ENCODE measurements at regions not wholly inside any gene's neighbourhood (a gene's known extent, or its start where the extent isn't known, plus 50 kb on each side); places are given as distances from the start of the nearest gene placed in this dataset.
A peak's percentile ranks its signal among the peaks of the same experiment; 100 is the strongest.

GRCh38 chr22:25402501-25403283 is 161.8 kb upstream of the GRK3 start:
- no peak overlapping the region for H3K4me2 ChIP-seq (ENCODE audit: insufficient read depth, low read length, poor library complexity, severe bottlenecking)
- H3K4me3 ChIP-seq (ENCODE audit: low read length in 2 of 2): no peak overlapping the region

GRCh38 chr22:25403284-25403810 is 161.1 kb upstream of the GRK3 start:
- Histone ChIP-seq H3K4me2 (ENCODE audit: insufficient read depth, low read length, poor library complexity, severe bottlenecking) (peak overlapping the region; percentile 32), H3K14ac (ENCODE audit: low read length) (no peak overlapping the region), H4K91ac (ENCODE audit: low read depth, low read length, poor library complexity) (no peak overlapping the region), H3K9me3 (replicated peaks in 1 of 2; ENCODE audit: control insufficient read depth in 2 of 2, insufficient read depth in 1 of 2, low read depth in 1 of 2, low read length in 2 of 2) (no peaks in the 10 kb centered on the region), H3K18ac (ENCODE audit: low read length) (no peak overlapping the region), H2BK5ac (ENCODE audit: low read length) (no peak overlapping the region), H2AFZ (ENCODE audit: low read length) (peak overlapping the region; percentile 91), H3K79me1 (ENCODE audit: low read depth, low read length) (peaks cover 6% of the 10 kb centered on the region), H3K27ac (replicated peaks; ENCODE audit: low read length) (no peak overlapping the region), H2AK5ac (ENCODE audit: low read depth, low read length) (no peak overlapping the region), H3K4me3 (ENCODE audit: low read length in 2 of 2) (peak overlapping the region in 1 of 2 donors; percentile 56), H2BK120ac (ENCODE audit: low read depth, low read length) (no peak overlapping the region), H3K23ac (ENCODE audit: low read depth, low read length, poor library complexity) (no peak overlapping the region), H4K8ac (ENCODE audit: low read depth, low read length) (no peak overlapping the region), H3K27me3 (ENCODE audit: control insufficient read depth in 3 of 3, insufficient read depth in 3 of 3, low read depth in 1 of 3, low read length in 3 of 3) (peaks cover 0 to 7% (median 5%) of the 10 kb centered on the region in 3 experiments), H3K36me3 (replicated peaks in 1 of 2; ENCODE audit: control insufficient read depth in 2 of 2, insufficient read depth in 2 of 2, low read length in 2 of 2) (no peaks in the 10 kb centered on the region), H2BK12ac (ENCODE audit: low read length) (no peak overlapping the region), H2BK15ac (ENCODE audit: low read length) (no peak overlapping the region), H3K4ac (ENCODE audit: low read length) (no peak overlapping the region), H3K9ac (ENCODE audit: low read depth, low read length, poor library complexity) (no peak overlapping the region), H3K4me1 (ENCODE audit: control insufficient read depth in 2 of 2, insufficient read depth in 1 of 2, low read depth in 1 of 2, low read length in 2 of 2) (peaks cover 9 to 29% of the 10 kb centered on the region in 2 donors)
- no peak for DNase-seq (ENCODE audit: low spot score)
- no CpG with 5 or more reads among the region's 8 CpGs for WGBS, 2 donors (ENCODE audit: extremely low coverage in 2 of 2, insufficient read length in 2 of 2, insufficient replicate concordance in 1 of 2)

More at GRCh38 chr22:25402501-25403283, 161.8 kb upstream of the GRK3 start:
- Histone ChIP-seq H2BK12ac (ENCODE audit: low read length) (no peak overlapping the region), H3K9me3 (replicated peaks in 1 of 2; ENCODE audit: control insufficient read depth in 2 of 2, insufficient read depth in 1 of 2, low read depth in 1 of 2, low read length in 2 of 2) (no peaks in the 10 kb centered on the region), H3K4me1 (ENCODE audit: control insufficient read depth in 2 of 2, insufficient read depth in 1 of 2, low read depth in 1 of 2, low read length in 2 of 2) (peaks cover 9 to 28% of the 10 kb centered on the region in 2 donors), H3K79me1 (ENCODE audit: low read depth, low read length) (peaks cover 6% of the 10 kb centered on the region), H2BK15ac (ENCODE audit: low read length) (no peak overlapping the region), H4K8ac (ENCODE audit: low read depth, low read length) (no peak overlapping the region), H3K27me3 (ENCODE audit: control insufficient read depth in 3 of 3, insufficient read depth in 3 of 3, low read depth in 1 of 3, low read length in 3 of 3) (peaks cover 0 to 7% (median 5%) of the 10 kb centered on the region in 3 experiments), H3K23ac (ENCODE audit: low read depth, low read length, poor library complexity) (peak overlapping the region; percentile 12), H2AK5ac (ENCODE audit: low read depth, low read length) (no peak overlapping the region), H3K4ac (ENCODE audit: low read length) (no peak overlapping the region), H2BK5ac (ENCODE audit: low read length) (no peak overlapping the region), H4K91ac (ENCODE audit: low read depth, low read length, poor library complexity) (peak overlapping the region; percentile 22), H3K18ac (ENCODE audit: low read length) (no peak overlapping the region), H3K27ac (replicated peaks; ENCODE audit: low read length) (no peak overlapping the region), H2BK120ac (ENCODE audit: low read depth, low read length) (no peak overlapping the region), H2AFZ (ENCODE audit: low read length) (no peak overlapping the region), H3K36me3 (replicated peaks in 1 of 2; ENCODE audit: control insufficient read depth in 2 of 2, insufficient read depth in 2 of 2, low read length in 2 of 2) (no peaks in the 10 kb centered on the region), H3K14ac (ENCODE audit: low read length) (no peak overlapping the region), H3K9ac (ENCODE audit: low read depth, low read length, poor library complexity) (no peak overlapping the region)
- DNase-seq (ENCODE audit: low spot score): no peak
- no CpG with 5 or more reads among the region's 14 CpGs for WGBS, 2 donors (ENCODE audit: extremely low coverage in 2 of 2, insufficient read length in 2 of 2, insufficient replicate concordance in 1 of 2)

GRCh38 chr22:25403811-25404471 is 160.5 kb upstream of the GRK3 start:
- Histone ChIP-seq H3K4me2 (ENCODE audit: insufficient read depth, low read length, poor library complexity, severe bottlenecking) (peak overlapping the region; percentile 78), H3K23ac (ENCODE audit: low read depth, low read length, poor library complexity) (no peak overlapping the region), H3K27ac (replicated peaks; ENCODE audit: low read length) (no peak overlapping the region), H3K4me1 (ENCODE audit: control insufficient read depth in 2 of 2, insufficient read depth in 1 of 2, low read depth in 1 of 2, low read length in 2 of 2) (peaks cover 9 to 29% of the 10 kb centered on the region in 2 donors), H2BK15ac (ENCODE audit: low read length) (no peak overlapping the region), H4K91ac (ENCODE audit: low read depth, low read length, poor library complexity) (no peak overlapping the region), H2BK5ac (ENCODE audit: low read length) (no peak overlapping the region), H2BK120ac (ENCODE audit: low read depth, low read length) (peak overlapping the region; percentile 11), H2AK5ac (ENCODE audit: low read depth, low read length) (no peak overlapping the region), H3K4me3 (ENCODE audit: low read length in 2 of 2) (peak overlapping the region; percentile 56 to 91), H3K79me1 (ENCODE audit: low read depth, low read length) (peaks cover 6% of the 10 kb centered on the region), H3K9me3 (replicated peaks in 1 of 2; ENCODE audit: control insufficient read depth in 2 of 2, insufficient read depth in 1 of 2, low read depth in 1 of 2, low read length in 2 of 2) (no peaks in the 10 kb centered on the region), H4K8ac (ENCODE audit: low read depth, low read length) (no peak overlapping the region), H3K18ac (ENCODE audit: low read length) (no peak overlapping the region), H3K27me3 (ENCODE audit: control insufficient read depth in 3 of 3, insufficient read depth in 3 of 3, low read depth in 1 of 3, low read length in 3 of 3) (peaks cover 0 to 7% (median 5%) of the 10 kb centered on the region in 3 experiments), H2BK12ac (ENCODE audit: low read length) (no peak overlapping the region), H2AFZ (ENCODE audit: low read length) (peak overlapping the region; percentile 91), H3K4ac (ENCODE audit: low read length) (no peak overlapping the region), H3K14ac (ENCODE audit: low read length) (no peak overlapping the region), H3K9ac (ENCODE audit: low read depth, low read length, poor library complexity) (no peak overlapping the region), H3K36me3 (replicated peaks in 1 of 2; ENCODE audit: control insufficient read depth in 2 of 2, insufficient read depth in 2 of 2, low read length in 2 of 2) (no peaks in the 10 kb centered on the region)
- DNase-seq (ENCODE audit: low spot score): no peak
- no CpG with 5 or more reads among the region's 15 CpGs for WGBS, 2 donors (ENCODE audit: extremely low coverage in 2 of 2, insufficient read length in 2 of 2, insufficient replicate concordance in 1 of 2)

- H3K9ac ChIP-seq (ENCODE audit: low read depth, low read length, poor library complexity): no peak overlapping the region
- peak overlapping the region; percentile 6 for H3K14ac ChIP-seq (ENCODE audit: low read length)
- no peak overlapping the region for H3K23ac ChIP-seq (ENCODE audit: low read depth, low read length, poor library complexity)
- H3K4me3 ChIP-seq (ENCODE audit: low read length in 2 of 2): peak overlapping the region; percentile 56 to 91
- no peak overlapping the region for H2AK5ac ChIP-seq (ENCODE audit: low read depth, low read length)
- H2BK12ac ChIP-seq (ENCODE audit: low read length): no peak overlapping the region
- no CpG with 5 or more reads among the region's 36 CpGs for WGBS, 2 donors (ENCODE audit: extremely low coverage in 2 of 2, insufficient read length in 2 of 2, insufficient replicate concordance in 1 of 2)
- H3K18ac ChIP-seq (ENCODE audit: low read length): no peak overlapping the region
- no peak for DNase-seq (ENCODE audit: low spot score)
- H2BK15ac ChIP-seq (ENCODE audit: low read length): no peak overlapping the region
- no peak overlapping the region for H2BK120ac ChIP-seq (ENCODE audit: low read depth, low read length)
- no peak overlapping the region for H2BK5ac ChIP-seq (ENCODE audit: low read length)
- H4K91ac ChIP-seq (ENCODE audit: low read depth, low read length, poor library complexity): no peak overlapping the region
- H3K27me3 ChIP-seq (ENCODE audit: control insufficient read depth in 3 of 3, insufficient read depth in 3 of 3, low read depth in 1 of 3, low read length in 3 of 3): peaks cover 0 to 11% (median 5%) of the 10 kb centered on the region in 3 experiments
- no peaks in the 10 kb centered on the region for H3K9me3 ChIP-seq (replicated peaks in 1 of 2; ENCODE audit: control insufficient read depth in 2 of 2, insufficient read depth in 1 of 2, low read depth in 1 of 2, low read length in 2 of 2)
- peak overlapping the region; percentile 91 for H2AFZ ChIP-seq (ENCODE audit: low read length)
- peaks cover 6% of the 10 kb centered on the region for H3K79me1 ChIP-seq (ENCODE audit: low read depth, low read length)
- no peak overlapping the region for H3K27ac ChIP-seq (replicated peaks; ENCODE audit: low read length)
- H3K4ac ChIP-seq (ENCODE audit: low read length): no peak overlapping the region
- H3K4me2 ChIP-seq (ENCODE audit: insufficient read depth, low read length, poor library complexity, severe bottlenecking): peak overlapping the region; percentile 78
- H4K8ac ChIP-seq (ENCODE audit: low read depth, low read length): no peak overlapping the region
- H3K4me1 ChIP-seq (ENCODE audit: control insufficient read depth in 2 of 2, insufficient read depth in 1 of 2, low read depth in 1 of 2, low read length in 2 of 2): peaks cover 9 to 29% of the 10 kb centered on the region in 2 donors
- H3K36me3 ChIP-seq (replicated peaks in 1 of 2; ENCODE audit: control insufficient read depth in 2 of 2, insufficient read depth in 2 of 2, low read length in 2 of 2): no peaks in the 10 kb centered on the region
These were observed 159.9 kb upstream of the GRK3 start for GRCh38 chr22:25404556-25404927.

Data from neuronal stem cell (in vitro differentiated cells).